Dermis blood vessel endothelial cell (primary cell): ENCODE measurements at regions not wholly inside any gene's neighbourhood (a gene's known extent, or its start where the extent isn't known, plus 50 kb on each side); places are given as distances from the start of the nearest gene placed in this dataset.
"Not testable (repeated sequence)": the region's sequence is repeated elsewhere in the genome, so short reads cannot be mapped to it uniquely, and the experiment has no call there.

Experiments used
- DNase-seq: peaks from one replicate; pipeline ENCODE4 v3.0.0; 2010

DNA sequence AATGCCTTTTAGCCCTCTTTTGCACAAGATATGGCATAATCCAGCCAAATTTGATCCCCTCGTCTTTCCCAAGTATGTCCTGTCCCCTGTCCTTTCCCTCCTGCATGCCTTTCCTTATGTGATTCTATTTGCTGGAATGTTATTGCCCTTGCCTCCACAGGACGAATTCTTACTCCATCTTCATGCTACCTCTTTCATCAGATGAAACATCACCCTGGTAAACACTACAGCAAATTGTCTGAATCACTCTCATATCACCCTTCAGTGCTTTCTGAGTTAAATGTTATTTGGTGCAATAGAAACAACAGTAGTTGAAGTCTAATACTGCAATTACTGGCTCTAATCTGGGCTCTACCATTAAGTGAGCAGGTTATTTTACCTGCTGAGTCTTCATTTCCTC lies 52.2 kb upstream of the FAT1 start:
- no peak for DNase-seq

DNA sequence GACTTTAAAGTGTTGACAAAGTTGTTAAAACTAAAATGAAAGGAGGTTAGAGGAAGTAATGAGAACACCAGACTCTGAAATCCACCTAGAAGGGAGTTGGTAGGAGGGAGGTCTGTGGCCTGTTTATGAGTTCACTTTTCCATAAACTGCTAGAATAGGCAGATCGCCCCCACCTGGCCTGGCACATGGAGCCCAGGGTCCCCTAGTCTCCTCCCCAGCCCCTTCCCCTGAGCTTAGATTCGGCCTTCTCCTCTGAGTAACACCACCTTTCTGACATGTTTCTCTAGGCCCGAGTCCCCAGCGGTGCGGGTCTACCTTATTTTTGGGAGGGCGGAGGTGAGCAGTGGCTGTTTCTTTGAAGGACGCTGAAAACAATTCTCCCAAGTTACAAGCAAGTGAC lies 54.5 kb upstream of the FAT1 start:
- no peak for DNase-seq

DNA sequence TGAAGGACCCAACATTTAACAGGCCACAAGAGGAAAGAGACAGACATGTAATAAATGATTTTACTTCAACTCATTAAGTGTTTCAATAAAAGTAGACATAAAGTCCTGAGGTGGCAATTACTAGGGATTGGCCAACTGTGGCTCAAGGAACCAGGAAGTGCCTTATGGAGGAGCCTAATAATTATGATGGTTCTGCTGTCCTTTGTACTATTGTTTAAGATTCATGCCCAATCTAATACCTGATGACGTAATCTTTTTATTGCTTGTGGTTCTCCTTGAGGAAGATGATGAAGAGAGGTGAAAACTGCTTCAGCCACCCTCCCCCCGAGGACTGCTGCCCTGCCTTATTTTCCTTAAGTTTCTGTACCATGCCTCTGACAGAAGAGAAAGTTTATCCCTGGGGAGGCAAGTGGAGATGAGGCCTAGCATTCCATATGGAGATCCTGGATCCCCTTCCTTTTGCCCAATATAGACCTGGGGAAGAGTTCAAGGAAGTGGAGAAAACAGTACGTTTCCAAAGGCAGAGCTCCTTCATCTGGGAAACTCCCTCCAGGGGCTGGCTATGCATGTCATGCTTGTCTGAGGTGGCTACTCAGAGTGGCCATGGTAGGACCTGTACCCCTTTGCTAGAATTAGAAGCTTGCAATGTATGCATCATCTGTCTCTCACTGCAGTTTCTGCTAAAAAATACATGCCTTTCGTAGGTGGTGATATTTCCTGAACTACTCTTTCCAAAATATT lies 56.8 kb upstream of the FAT1 start:
- DNase-seq = no peak

DNA sequence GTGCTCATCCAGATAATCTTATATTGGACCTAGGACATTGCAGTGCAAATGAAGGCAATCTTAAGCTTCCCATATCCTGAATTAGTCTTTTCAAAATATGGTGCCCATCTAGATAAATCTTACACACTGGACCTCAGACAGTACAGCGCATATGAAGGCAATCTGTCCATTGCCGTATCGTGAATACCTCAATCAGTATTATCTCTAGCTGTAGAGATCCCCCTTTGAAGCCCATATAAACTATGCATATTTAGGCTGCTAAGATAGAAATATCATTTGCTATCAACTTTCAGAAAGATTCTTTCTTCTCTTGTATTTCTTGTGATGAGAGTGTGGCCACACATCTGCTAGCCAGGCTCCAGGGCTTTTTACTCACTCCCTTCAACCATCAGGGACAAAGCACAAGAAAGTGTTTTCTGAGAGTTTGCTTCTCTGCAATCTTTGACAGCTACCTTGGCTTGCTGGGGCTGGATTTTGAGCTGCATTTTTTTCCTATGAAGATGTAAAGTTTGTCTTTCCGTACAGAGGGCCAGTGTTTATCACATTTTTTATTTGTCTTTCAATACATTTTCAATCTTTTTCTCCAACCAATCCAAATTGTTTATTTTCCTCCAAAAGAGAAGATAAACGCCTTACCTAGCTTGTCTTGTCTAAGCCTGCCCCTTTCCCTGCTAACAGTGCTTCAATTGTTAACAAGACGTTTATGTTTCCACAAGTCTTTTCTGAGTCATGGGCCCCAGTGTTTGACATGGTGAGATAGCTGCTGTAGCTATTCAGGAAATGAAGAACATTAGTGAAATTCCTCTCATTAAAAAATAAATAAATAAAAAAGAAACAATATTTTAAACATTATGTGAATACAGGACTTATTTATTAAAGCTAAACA lies 57.6 kb upstream of the FAT1 start:
- DNase-seq = no peak

DNA sequence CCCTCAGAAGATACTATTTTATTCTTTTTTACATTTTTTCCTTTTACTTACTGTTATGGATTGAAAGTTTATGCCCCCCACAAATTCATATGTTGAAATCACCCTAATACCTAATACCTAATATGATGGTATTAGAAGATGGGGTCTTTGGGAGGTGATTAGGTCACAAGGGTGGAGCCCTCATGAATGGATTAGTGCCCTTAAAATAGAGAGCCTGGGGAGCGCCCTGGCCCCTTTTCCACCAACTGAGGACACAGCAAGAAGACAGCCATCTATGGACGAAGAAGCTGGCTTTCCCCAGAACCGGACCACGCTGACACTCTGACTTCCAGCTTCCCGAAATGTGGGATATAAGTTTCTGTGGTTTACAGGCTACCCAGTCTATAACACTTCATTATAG lies 58.6 kb upstream of the FAT1 start:
- DNase-seq = no peak

DNA sequence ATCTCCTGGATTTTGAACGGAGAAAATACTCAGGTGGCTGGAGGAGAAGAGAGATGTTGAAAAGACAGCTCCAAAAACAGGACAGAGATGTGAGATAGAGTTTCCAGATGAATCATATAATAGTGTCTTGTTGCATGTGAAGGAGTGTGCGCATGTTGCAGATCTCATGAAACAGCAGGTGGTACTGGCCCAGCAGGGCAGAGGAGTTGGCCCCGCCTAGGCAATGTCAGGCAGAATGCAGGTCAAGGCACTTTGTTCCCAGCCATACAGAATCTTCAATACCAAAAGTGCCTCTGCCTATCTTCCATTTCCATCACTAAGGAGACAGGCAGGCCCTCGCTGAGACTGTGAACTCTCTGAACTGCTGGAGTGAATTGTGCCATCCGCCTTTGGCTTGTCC lies 63.9 kb upstream of the FAT1 start:
- DNase-seq = no peak

DNA sequence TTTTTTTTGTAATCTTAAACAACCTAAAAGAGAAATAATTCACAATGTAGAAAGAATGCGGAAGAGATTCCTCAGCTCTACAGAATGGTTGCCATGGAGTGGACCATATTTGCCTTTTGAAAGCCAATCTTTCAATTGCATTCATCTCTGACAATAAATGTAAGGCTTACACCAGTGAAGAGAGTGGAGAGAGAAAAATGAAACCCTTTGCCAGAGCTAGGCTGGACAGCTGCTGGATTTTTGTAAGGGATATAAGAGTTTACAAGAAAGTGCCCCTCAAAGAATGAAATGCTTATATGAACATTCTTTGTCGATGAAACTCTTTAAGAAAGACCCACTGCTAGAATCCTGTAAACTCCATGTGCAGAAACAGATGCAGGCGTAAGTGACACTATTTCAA lies 66.0 kb upstream of the FAT1 start:
- DNase-seq = no peak

DNA sequence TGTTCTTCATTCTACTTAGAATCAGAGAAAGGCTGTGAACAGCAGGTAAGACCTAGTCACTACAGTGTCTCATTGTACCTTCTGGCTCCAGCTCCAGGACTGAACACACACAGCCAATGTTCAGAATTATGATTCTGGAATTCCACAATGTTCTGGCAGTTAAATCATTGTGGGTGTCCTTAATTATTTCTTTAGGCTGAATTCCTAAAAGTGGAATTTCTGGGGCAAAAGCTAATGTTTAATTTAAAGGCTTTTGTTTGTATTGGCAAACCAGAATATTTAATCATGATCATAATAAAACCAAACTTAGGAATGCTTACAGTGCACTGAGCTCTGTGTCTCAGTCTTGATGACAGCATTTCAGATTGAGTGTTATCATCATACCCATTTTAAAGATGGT lies 67.0 kb upstream of the FAT1 start:
- DNase-seq = no peak

DNA sequence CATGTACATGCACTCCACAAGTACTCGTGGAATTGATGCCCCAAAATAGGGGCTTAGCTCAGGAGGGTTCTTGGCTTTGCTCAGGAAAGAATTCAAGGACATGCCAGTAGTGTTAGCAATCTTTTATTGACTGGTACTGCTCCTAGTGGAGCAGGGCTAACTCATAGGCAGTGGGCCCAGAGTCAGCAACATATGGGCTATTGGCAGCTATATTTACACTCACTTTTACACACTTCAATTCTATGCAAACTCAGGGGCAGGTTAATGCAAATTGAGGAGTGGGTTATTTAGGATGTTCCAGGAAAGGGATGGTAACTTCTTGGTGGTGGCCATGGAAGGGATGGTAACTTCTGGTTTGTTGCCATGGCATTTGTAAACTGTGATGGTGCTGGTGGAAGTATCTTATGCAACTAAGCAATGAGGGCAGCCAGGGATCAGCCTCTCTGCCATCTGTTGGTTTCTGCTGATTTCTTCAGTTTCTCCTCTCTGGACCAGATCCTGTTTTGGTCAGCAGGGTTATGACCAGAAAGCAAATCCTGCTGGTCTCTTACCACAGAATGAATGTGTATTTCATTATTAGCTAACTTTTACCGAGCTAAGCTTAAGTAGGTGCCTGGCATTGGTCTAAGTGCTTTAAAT lies 69.2 kb upstream of the FAT1 start:
- DNase-seq = no peak

DNA sequence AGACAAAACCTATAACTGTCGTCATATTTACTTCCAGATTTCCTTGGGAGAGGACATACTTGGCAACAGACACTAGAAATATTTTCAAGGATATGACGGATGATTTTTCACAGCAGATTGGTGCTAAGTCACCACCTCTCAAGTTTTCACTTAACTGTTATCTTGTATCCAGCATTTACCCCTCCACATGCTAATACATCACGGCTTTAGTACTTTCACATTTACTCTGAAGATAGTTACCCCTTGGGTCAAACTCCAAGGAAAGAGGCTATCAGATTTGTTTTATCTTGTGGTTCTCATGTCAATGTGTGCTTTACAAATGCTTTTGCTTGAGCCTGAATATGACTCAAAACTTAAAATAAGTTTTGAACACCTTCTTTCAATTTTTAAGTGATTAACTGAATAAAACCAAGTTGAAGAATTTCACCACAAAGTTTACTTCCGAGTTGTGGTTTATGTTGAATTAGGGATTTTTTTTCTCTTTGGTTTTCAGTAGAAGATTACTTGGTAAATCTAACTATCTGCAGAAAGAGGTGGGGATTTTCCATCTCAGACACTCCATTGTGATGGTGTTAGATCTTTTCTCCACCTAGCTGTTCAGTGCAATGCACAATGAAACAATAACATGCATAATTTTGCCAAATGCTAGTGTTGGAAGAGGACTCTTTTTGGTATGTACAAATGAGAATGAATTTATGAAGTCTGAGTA lies 75.4 kb upstream of the FAT1 start:
- DNase-seq = no peak

DNA sequence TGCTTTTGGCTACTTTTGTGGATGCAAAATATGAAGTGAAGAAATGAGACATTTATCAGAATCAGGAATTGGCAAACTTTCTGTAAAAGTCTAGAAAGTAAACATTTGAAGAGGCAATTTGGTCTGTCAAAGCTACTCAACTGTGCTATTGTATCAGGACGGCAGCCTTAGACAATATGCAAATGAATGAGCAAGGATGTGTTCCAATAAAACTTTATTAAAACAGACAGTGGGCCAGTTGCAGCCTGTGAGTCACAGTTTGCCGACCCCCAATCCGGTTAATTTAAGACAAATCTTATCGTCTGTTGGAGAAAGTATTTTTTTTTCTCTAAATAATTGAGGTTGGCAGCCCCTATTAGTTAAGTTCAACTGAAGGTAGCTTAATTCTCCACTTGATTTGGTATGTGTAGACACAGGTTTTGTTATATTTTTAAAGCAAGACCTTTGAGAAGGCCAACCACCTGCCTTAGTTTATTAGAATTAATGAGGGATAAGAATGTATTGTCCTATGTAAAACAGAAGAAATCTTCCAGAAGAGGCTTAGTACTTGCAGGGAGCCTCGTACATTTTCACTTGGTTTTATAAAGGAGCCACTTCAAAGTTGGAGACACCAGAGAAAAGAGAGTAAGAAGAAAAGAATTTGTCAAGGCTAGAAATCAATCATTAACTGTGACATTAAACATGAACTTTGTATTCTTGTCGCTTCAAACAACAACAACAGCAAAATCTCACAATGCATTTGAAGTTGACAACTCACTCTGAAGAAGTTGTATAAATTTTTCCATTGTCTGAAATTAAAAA lies 81.6 kb upstream of the FAT1 start:
- no peak for DNase-seq

DNA sequence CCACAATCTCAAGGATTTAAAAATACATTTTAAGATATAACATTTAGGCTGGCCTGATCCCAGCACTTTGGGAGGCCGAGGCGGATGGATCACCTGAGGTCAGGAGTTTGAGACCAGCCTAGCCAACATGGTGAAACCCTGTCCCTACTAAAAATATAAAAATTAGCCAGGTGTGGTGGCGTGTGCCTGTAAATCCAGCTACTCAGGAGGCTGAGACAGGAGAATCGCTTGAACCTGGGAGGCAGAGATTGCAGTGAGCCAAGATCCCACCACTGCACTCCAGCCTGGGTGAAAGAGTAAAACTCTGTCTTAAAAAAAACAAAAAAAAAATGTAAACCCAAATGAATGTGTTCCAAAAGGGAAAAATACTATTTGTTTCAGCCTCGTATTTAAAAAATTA lies 82.3 kb upstream of the FAT1 start:
- not testable (repeated sequence) for DNase-seq

DNA sequence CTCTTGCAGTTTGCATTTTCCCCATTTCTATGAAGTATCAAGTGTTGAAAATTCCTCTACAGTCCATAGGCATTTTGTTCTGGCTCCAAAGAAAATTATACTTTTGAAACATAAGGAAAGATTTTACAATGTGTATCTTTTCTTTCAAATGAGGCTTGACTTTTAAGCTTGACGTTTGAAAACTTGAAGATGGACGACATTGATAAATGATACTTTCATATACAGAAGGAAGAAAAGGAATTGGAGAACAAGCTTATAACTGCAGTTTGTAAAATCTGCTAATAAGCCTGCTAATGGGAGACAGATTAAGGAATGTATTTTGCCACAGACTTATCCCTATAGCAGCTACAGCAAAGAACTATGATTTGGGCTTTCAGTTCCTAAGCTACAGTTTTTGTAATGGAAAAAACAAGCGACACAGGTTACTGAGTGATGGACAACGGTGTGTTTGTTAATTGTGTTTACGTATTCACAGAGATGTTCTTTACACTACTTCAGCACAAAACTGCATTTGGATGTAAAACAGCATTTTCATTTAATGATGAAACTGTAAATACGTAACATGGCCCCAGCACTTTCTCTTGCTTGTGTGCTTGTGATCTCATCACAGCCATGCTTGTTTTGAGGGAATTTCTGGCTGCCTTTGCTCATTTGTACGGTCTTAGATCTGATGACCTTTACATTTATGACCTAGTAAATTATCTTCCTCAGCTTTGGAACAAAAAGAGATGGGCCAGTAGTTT lies 83.2 kb upstream of the FAT1 start:
- DNase-seq = no peak

DNA sequence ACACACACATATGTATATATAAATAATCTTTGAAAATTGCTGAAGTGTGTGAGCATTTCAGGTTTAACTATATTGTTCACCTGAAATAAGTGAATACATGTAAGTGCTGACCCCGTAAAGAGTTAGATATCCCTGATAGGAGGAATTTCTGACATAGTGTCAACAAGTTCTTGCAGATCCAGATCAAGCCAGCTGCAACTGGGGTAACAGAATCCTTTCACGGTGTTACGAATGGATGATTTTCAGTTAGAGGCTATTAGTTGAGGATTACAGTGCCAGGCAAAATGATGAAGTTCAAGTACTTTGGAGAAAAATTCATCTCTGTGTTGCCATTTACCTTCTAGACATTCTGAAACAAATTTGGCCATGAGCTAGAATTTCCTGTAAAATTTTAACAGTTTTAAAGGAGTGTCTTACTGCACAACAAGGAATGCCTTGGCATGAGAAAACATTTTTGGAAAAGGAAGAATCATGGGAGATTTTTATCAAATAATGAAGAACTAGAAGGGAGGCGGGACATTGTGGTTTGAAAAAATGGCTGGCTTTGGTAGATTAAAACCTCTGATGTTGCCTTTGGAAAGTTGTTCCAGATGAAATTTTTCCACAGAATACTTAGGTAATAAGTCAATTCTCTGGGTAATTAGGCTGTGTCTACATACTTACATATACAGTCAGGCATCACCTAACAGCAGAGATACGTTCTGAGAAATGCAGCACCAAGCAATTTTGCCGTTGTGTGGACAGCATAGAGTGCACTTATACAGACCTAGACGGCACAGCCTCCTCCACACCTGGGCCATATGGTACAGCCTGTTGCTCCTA lies 84.4 kb upstream of the FAT1 start:
- DNase-seq = no peak

DNA sequence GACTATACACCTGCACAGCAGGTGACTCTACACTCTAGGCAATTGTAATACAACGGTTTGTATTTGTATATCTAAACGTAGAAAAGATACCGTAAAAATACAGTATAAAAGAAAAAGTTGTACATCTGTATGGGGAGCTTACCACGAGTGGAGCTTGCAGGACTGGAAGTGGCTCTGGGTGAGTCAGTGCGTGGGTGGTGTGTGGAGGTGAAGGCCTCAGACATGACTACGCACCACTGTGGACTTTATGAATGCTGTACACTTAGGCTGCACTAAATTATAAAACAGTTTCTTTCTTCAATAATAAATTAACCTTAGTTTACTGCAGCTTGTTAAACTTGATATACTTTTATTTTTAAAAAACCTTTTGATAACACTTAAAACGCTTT lies 85.0 kb upstream of the FAT1 start:
- DNase-seq = no peak

DNA sequence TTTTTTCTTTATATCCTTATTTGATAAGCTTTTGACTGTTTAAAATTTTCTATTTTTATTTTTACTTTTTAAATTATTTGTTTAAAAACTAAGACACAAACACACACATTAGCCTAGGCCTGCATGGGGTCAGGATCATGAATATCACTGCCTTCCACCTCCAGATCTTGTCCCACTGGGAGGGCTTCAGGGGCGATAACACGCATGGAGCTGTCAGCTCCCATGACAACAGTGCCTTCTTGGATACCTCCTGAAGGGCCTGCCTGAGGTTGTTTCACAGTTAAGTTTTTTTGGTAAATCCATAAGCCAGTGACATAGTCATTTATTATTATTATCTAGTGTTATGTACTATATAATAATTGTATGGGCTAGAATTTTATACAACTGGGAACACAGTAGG lies 85.4 kb upstream of the FAT1 start:
- DNase-seq = no peak

DNA sequence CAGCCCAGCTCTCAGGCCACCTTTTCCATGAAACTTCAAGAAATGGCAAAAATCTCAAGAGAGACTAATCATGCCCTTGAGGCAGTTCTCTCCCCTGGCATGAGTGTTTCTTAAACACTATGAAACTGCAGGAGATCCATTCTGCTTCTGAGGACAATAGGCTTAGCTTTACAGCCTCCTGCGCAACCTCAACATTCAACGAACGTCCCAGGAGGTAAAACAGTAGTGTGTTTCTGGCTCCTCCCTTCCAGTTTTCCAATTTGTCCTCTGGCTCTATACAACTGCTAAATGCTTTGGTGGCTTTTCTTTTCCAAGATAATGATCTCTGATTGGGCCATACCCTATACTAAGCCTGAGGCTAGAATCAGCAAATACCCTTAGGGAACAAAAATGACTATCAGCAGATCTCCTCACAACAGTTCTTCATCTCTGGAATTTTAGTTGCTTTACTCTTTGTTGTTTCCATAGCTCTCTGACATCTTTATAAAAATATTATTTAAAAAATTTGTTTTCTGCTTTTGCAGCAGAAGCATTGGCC lies 87.0 kb upstream of the FAT1 start:
- no peak for DNase-seq

DNA sequence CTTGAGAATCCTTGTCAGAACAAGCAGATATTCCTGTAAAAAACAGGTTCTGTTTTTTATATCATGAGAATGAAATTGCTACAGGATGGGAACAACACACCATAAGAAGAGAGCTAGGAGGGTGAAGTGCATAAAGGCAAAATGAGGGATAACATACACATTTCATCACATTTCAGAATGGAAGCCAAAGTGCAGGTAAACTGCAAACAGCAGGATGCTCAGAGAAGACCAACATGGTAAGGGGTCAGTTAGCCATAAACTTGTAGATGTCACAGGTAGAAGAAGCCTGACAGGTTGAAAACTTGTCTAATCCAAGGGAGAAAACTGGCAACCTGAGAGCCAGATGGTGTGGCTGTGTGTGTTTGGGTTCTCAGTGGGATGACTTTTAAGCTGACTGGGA lies 88.9 kb upstream of the FAT1 start:
- DNase-seq = no peak

DNA sequence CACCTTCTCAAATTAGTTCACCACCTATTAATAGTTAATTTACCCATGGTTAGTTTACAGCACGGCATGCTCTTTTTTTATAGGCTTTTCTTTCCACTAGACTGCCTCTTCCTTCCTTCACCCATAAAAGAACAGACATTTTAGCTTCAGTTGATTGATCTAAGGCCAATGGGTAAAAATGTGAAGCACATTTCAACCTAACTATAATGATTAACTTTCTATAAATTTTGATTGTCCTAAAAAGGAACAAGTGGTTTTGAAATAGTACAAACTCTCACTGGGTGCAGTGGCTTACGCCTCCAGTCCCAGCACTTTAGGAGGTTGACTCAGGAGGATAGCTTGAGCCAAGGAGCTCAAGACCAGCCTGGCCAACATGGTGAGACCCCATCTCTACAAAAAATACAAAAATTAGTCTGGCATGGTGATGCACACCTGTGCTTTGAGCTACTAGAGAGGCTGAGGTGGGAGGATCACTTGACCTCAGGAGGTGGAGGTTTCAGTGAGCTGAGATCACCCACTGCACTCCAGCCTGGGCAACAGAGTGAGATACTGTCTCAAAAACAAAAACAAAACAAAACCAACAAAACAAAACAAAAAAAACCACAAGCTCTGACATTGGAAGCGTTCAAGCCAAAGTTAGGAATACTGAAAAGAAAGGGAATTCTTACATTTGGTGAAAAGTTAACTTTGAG lies 89.9 kb upstream of the FAT1 start:
- no peak for DNase-seq
